ENCODE measurements at regions not wholly inside any gene's neighbourhood (a gene's known extent, or its start where the extent isn't known, plus 50 kb on each side); places are given as distances from the start of the nearest gene placed in this dataset.
A peak's percentile ranks its signal among the peaks of the same experiment; 100 is the strongest.
"Not testable (repeated sequence)": the region's sequence is repeated elsewhere in the genome, so short reads cannot be mapped to it uniquely, and the experiment has no call there.

DNA sequence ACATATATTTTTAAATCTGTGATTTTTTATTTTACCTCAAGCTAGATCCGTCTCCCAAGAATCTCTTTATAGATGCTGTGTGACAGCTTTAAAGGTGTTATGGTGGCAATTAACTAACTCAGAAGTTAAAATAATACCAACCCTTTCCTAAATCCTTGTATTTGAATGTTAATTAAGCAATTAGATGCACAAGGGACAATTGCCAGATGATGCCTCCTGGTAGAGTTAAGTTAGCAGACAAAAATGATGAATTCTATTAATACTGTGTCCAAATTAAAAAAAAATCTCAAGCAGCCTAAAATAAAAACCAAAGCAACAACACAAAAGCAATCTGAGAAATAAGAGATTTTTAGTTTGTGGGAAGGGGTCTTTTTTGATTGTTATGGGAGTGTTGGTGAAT, 78.9 kb downstream of the FANCF start:
- Histone ChIP-seq H3K79me2 (ENCODE audit: low read length) (no peaks in the 10 kb centered on the region), H2AFZ (ENCODE audit: low read length) (no peak overlapping the region), H3K4me2 (ENCODE audit: low read depth, low read length, poor library complexity, severe bottlenecking) (no peak overlapping the region), H4K20me1 (ENCODE audit: insufficient read depth, low read depth, low read length) (no peaks in the 10 kb centered on the region), H3K9me2 (replicated peaks; ENCODE audit: insufficient read depth, low read length) (no peaks in the 10 kb centered on the region), H3K9ac (ENCODE audit: low read length) (no peak overlapping the region), H3K27me3 (ENCODE audit: low read length) (no peaks in the 10 kb centered on the region), H3K4me3 (ENCODE audit: low read length) (no peak overlapping the region), H3K4me1 (ENCODE audit: low read length) (no peaks in the 10 kb centered on the region), H3K36me3 (ENCODE audit: insufficient read depth, low read length) (no peaks in the 10 kb centered on the region), H3K27ac (ENCODE audit: low read length) (no peak overlapping the region), H3K9me3 (ENCODE audit: low read length) (no peaks in the 10 kb centered on the region)
- DNase-seq: no peak

- no peak overlapping the region for H3K27ac ChIP-seq (ENCODE audit: low read length)
- no peaks in the 10 kb centered on the region for H4K20me1 ChIP-seq (ENCODE audit: insufficient read depth, low read depth, low read length)
- no peak overlapping the region for H3K4me3 ChIP-seq (ENCODE audit: low read length)
- H3K27me3 ChIP-seq (ENCODE audit: low read length): no peaks in the 10 kb centered on the region
- no peaks in the 10 kb centered on the region for H3K36me3 ChIP-seq (ENCODE audit: insufficient read depth, low read length)
- no peak overlapping the region for H3K4me2 ChIP-seq (ENCODE audit: low read depth, low read length, poor library complexity, severe bottlenecking)
- no peaks in the 10 kb centered on the region for H3K4me1 ChIP-seq (ENCODE audit: low read length)
- H3K9ac ChIP-seq (ENCODE audit: low read length): no peak overlapping the region
- DNase-seq: no peak
- H2AFZ ChIP-seq (ENCODE audit: low read length): no peak overlapping the region
- H3K9me2 ChIP-seq (replicated peaks; ENCODE audit: insufficient read depth, low read length): no peaks in the 10 kb centered on the region
- no peaks in the 10 kb centered on the region for H3K79me2 ChIP-seq (ENCODE audit: low read length)
- no peaks in the 10 kb centered on the region for H3K9me3 ChIP-seq (ENCODE audit: low read length)
Measured at GRCh38 chr11:22543261-22543660, 82.4 kb downstream of the FANCF start.

DNA sequence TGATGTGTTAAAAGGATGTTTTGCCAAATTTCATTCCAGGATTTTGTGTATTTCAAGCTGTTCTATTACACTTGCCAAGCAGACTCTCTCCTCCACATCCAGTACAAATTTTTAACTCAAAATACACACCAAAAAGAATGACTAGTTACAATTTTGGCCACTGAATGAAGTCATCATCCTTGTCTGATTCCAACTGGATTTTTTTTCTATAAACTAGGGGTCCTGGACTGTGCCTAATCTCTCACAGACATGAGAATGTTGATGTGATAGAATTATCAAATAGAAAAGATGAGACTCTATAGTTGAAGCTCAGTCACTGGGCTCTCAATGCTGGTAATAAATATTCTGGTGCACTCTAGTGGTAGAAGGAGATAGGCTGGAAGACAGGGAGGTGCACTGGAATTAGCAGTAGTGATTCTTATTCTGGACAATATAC, 85.8 kb downstream of the FANCF start:
- Histone ChIP-seq H3K9me3 (ENCODE audit: low read length) (no peaks in the 10 kb centered on the region), H3K4me3 (ENCODE audit: low read length) (no peak overlapping the region), H3K4me2 (ENCODE audit: low read depth, low read length, poor library complexity, severe bottlenecking) (no peak overlapping the region), H2AFZ (ENCODE audit: low read length) (no peak overlapping the region), H3K27ac (ENCODE audit: low read length) (no peak overlapping the region), H3K4me1 (ENCODE audit: low read length) (no peaks in the 10 kb centered on the region), H3K9ac (ENCODE audit: low read length) (no peak overlapping the region), H3K79me2 (ENCODE audit: low read length) (no peaks in the 10 kb centered on the region), H3K9me2 (replicated peaks; ENCODE audit: insufficient read depth, low read length) (no peaks in the 10 kb centered on the region), H3K36me3 (ENCODE audit: insufficient read depth, low read length) (no peaks in the 10 kb centered on the region), H3K27me3 (ENCODE audit: low read length) (no peaks in the 10 kb centered on the region), H4K20me1 (ENCODE audit: insufficient read depth, low read depth, low read length) (no peaks in the 10 kb centered on the region)
- peak; percentile 51 for DNase-seq

DNA sequence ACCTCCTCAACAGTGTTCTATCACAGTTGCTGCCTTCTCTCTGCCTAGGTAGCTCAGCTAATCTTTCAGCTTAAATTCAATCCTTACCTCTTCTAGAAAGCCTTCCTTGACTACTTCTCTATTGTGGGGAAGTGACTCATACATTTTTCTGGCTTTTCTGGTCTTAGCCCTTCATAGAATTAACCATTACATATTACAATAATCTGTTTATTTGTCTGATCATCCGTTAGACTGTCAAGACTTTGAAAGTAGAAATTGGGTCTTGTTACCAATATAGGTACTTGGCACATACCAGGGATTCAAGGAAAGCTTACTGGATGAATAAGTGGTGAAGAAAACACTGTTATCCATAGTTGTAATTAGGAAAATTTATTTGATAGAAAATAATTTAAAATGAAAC, 89.6 kb downstream of the FANCF start:
- Histone ChIP-seq H3K27me3 (ENCODE audit: low read length) (no peaks in the 10 kb centered on the region), H2AFZ (ENCODE audit: low read length) (no peak overlapping the region), H3K36me3 (ENCODE audit: insufficient read depth, low read length) (no peaks in the 10 kb centered on the region), H3K9me2 (replicated peaks; ENCODE audit: insufficient read depth, low read length) (no peaks in the 10 kb centered on the region), H3K9me3 (ENCODE audit: low read length) (no peaks in the 10 kb centered on the region), H3K4me1 (ENCODE audit: low read length) (no peaks in the 10 kb centered on the region), H3K27ac (ENCODE audit: low read length) (no peak overlapping the region), H3K9ac (ENCODE audit: low read length) (no peak overlapping the region), H4K20me1 (ENCODE audit: insufficient read depth, low read depth, low read length) (no peaks in the 10 kb centered on the region), H3K4me2 (ENCODE audit: low read depth, low read length, poor library complexity, severe bottlenecking) (no peak overlapping the region), H3K79me2 (ENCODE audit: low read length) (no peaks in the 10 kb centered on the region), H3K4me3 (ENCODE audit: low read length) (no peak overlapping the region)
- no peak for DNase-seq

GRCh38 chr11:22528612-22529429, 96.8 kb downstream of the FANCF start:
- not testable (repeated sequence) for H3K4me2 ChIP-seq (ENCODE audit: low read depth, low read length, poor library complexity, severe bottlenecking); H3K9ac ChIP-seq (ENCODE audit: low read length)

DNA sequence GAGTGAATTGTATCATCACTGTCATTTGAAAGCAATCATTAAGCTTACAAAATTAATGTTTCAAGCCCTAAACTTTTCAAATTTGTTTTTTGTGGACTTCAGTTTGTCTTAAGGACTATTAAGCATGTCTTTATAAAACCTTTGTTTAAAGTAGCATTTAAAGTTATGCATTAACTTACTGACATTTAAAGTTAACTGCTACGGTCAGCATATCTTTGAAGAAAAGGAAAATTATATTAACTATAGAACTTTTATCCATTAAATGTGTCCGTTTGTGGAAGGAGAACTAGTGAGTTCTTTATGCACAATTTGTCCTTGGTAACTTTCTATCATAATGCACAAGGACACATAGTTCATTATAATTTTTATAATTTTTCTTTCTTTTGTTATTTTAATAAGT, 103.4 kb downstream of the FANCF start:
- H3K4me1 ChIP-seq (ENCODE audit: low read length): no peaks in the 10 kb centered on the region
- no peaks in the 10 kb centered on the region for H3K9me2 ChIP-seq (replicated peaks; ENCODE audit: insufficient read depth, low read length)
- no peaks in the 10 kb centered on the region for H3K9me3 ChIP-seq (ENCODE audit: low read length)
- H4K20me1 ChIP-seq (ENCODE audit: insufficient read depth, low read depth, low read length): no peaks in the 10 kb centered on the region
- no peaks in the 10 kb centered on the region for H3K36me3 ChIP-seq (ENCODE audit: insufficient read depth, low read length)
- H3K27ac ChIP-seq (ENCODE audit: low read length): no peak overlapping the region
- H3K4me2 ChIP-seq (ENCODE audit: low read depth, low read length, poor library complexity, severe bottlenecking): no peak overlapping the region
- no peaks in the 10 kb centered on the region for H3K27me3 ChIP-seq (ENCODE audit: low read length)
- H3K9ac ChIP-seq (ENCODE audit: low read length): no peak overlapping the region
- no peak overlapping the region for H3K4me3 ChIP-seq (ENCODE audit: low read length)
- no peak overlapping the region for H2AFZ ChIP-seq (ENCODE audit: low read length)
- H3K79me2 ChIP-seq (ENCODE audit: low read length): no peaks in the 10 kb centered on the region
- DNase-seq: no peak

More at GRCh38 chr11:22528612-22529429, 96.8 kb downstream of the FANCF start:
- not testable (repeated sequence) for H3K9me3 ChIP-seq (ENCODE audit: low read length); H3K4me3 ChIP-seq (ENCODE audit: low read length); H4K20me1 ChIP-seq (ENCODE audit: insufficient read depth, low read depth, low read length); H2AFZ ChIP-seq (ENCODE audit: low read length); H3K27ac ChIP-seq (ENCODE audit: low read length); H3K4me1 ChIP-seq (ENCODE audit: low read length); DNase-seq; H3K27me3 ChIP-seq (ENCODE audit: low read length); H3K9me2 ChIP-seq (replicated peaks; ENCODE audit: insufficient read depth, low read length); H3K79me2 ChIP-seq (ENCODE audit: low read length); H3K36me3 ChIP-seq (ENCODE audit: insufficient read depth, low read length)

DNA sequence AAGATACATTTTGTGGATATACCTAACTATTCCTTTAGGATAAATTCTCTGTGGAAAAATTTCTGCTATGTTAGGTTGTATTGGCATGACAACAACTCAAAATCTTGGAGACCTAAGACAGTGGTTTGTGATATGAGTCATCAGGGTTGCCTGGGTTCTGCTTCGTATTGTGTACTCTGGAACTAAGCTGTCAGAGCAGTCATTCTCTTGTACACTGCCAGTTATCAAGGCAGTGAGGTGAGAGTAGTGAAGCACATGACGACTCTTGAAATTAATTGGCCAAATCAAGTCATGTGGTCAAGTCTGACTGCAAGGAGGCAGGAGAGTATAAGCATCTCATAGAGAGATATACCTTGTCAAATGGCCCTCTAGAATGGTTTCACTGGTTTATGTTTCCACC, 104.4 kb downstream of the FANCF start:
- no peak overlapping the region for H3K9ac ChIP-seq (ENCODE audit: low read length)
- no peak overlapping the region for H3K4me2 ChIP-seq (ENCODE audit: low read depth, low read length, poor library complexity, severe bottlenecking)
- H2AFZ ChIP-seq (ENCODE audit: low read length): no peak overlapping the region
- H3K9me3 ChIP-seq (ENCODE audit: low read length): no peaks in the 10 kb centered on the region
- no peak overlapping the region for H3K4me3 ChIP-seq (ENCODE audit: low read length)
- H4K20me1 ChIP-seq (ENCODE audit: insufficient read depth, low read depth, low read length): no peaks in the 10 kb centered on the region
- no peak for DNase-seq
- no peaks in the 10 kb centered on the region for H3K27me3 ChIP-seq (ENCODE audit: low read length)
- no peak overlapping the region for H3K27ac ChIP-seq (ENCODE audit: low read length)
- H3K79me2 ChIP-seq (ENCODE audit: low read length): no peaks in the 10 kb centered on the region
- no peaks in the 10 kb centered on the region for H3K9me2 ChIP-seq (replicated peaks; ENCODE audit: insufficient read depth, low read length)
- no peaks in the 10 kb centered on the region for H3K4me1 ChIP-seq (ENCODE audit: low read length)
- no peaks in the 10 kb centered on the region for H3K36me3 ChIP-seq (ENCODE audit: insufficient read depth, low read length)

GRCh38 chr11:22520521-22520920, 105.1 kb downstream of the FANCF start:
- Histone ChIP-seq H3K27me3 (ENCODE audit: low read length) (no peaks in the 10 kb centered on the region), H3K79me2 (ENCODE audit: low read length) (no peaks in the 10 kb centered on the region), H3K9ac (ENCODE audit: low read length) (no peak overlapping the region), H3K4me1 (ENCODE audit: low read length) (no peaks in the 10 kb centered on the region), H3K36me3 (ENCODE audit: insufficient read depth, low read length) (no peaks in the 10 kb centered on the region), H3K4me2 (ENCODE audit: low read depth, low read length, poor library complexity, severe bottlenecking) (no peak overlapping the region), H2AFZ (ENCODE audit: low read length) (no peak overlapping the region), H3K4me3 (ENCODE audit: low read length) (no peak overlapping the region), H3K9me3 (ENCODE audit: low read length) (no peaks in the 10 kb centered on the region), H3K9me2 (replicated peaks; ENCODE audit: insufficient read depth, low read length) (no peaks in the 10 kb centered on the region), H4K20me1 (ENCODE audit: insufficient read depth, low read depth, low read length) (no peaks in the 10 kb centered on the region), H3K27ac (ENCODE audit: low read length) (no peak overlapping the region)
- DNase-seq: no peak

Data from Karpas-422 (cell line).